Retinal pigment epithelial cell (primary cell): ENCODE measurements at regions not wholly inside any gene's neighbourhood (a gene's known extent, or its start where the extent isn't known, plus 50 kb on each side); places are given as distances from the start of the nearest gene placed in this dataset.

Experiments used
- DNase-seq: peaks from one replicate; pipeline ENCODE4 v3.0.0-alpha.2; 2010; ENCODE audit warnings: low read depth
- H3K4me3 ChIP-seq: 2 replicates; pipeline ENCODE4 v1.5.1; 2011; ENCODE audit warnings: mild to moderate bottlenecking, low read length, control low read depth, moderate library complexity
- CTCF ChIP-seq: conservative IDR thresholded peaks from 2 replicates; pipeline ENCODE4 v1.5.1; 2011; ENCODE audit warnings: low read depth, low read length, control low read depth, inconsistent platforms

- no peak overlapping the region for H3K4me3 ChIP-seq
- TF ChIP-seq CTCF = no peak
- no peak for DNase-seq
These were observed 170.2 kb downstream of the SEM1 start for GRCh38 chr7:96539471-96539870.

GRCh38 chr7:96538632-96539031, 171.0 kb downstream of the SEM1 start:
- TF ChIP-seq CTCF = no peak
- no peak overlapping the region for H3K4me3 ChIP-seq
- no peak for DNase-seq

GRCh38 chr7:96534221-96534620, 175.4 kb downstream of the SEM1 start:
- no peak for TF ChIP-seq CTCF
- no peak for DNase-seq
- no peak overlapping the region for H3K4me3 ChIP-seq

GRCh38 chr7:96532428-96532935, 177.2 kb downstream of the SEM1 start:
- no peak overlapping the region for H3K4me3 ChIP-seq
- no peak for TF ChIP-seq CTCF
- DNase-seq = no peak

- H3K4me3 ChIP-seq = no peak overlapping the region
- no peak for TF ChIP-seq CTCF
- DNase-seq = no peak
These were observed 178.3 kb downstream of the SEM1 start for GRCh38 chr7:96531331-96531730.

- no peak overlapping the region for H3K4me3 ChIP-seq
- no peak for TF ChIP-seq CTCF
- DNase-seq = no peak
These were observed 178.9 kb downstream of the SEM1 start for GRCh38 chr7:96530786-96531185.

- no peak overlapping the region for H3K4me3 ChIP-seq
- no peak for TF ChIP-seq CTCF
- no peak for DNase-seq
These were observed 182.4 kb downstream of the SEM1 start for GRCh38 chr7:96527133-96527827.
